DND-41 (cell line): ENCODE measurements at regions not wholly inside any gene's neighbourhood (a gene's known extent, or its start where the extent isn't known, plus 50 kb on each side); places are given as distances from the start of the nearest gene placed in this dataset.

Source experiments
- ATAC-seq: fragments of 200-7000 bp; cut with Tn5 transposase; 3 replicates; pipeline ENCODE4 v1.9.1; 2021; ENCODE audit warnings: low read depth; ENCODE audit not compliant: insufficient read depth
- DNase-seq: peaks from one replicate; pipeline ENCODE4 v3.0.0-alpha.2; 2020
- H2AFZ ChIP-seq: 2 replicates; pipeline ENCODE4 v1.6.0; 2012; ENCODE audit warnings: low read depth, low read length
- H3K27ac ChIP-seq: 2 replicates; pipeline ENCODE4 v1.5.1; 2012; ENCODE audit warnings: low read length, inconsistent platforms
- H3K27me3 ChIP-seq: fragments of 200-600 bp; sonication (generic); 2 replicates; pipeline ENCODE4 v1.6.0; 2012; ENCODE audit warnings: low read length, mild to moderate bottlenecking, inconsistent platforms; ENCODE audit not compliant: insufficient read depth, poor library complexity
- H3K36me3 ChIP-seq: 2 replicates; pipeline ENCODE4 v1.5.1; 2012; ENCODE audit warnings: low read length, inconsistent platforms; ENCODE audit not compliant: insufficient read depth
- H3K4me1 ChIP-seq: 2 replicates; pipeline ENCODE4 v1.5.1; 2012; ENCODE audit warnings: mild to moderate bottlenecking, low read length; ENCODE audit not compliant: insufficient read depth
- H3K4me2 ChIP-seq: 2 replicates; pipeline ENCODE4 v1.6.0; 2012; ENCODE audit warnings: mild to moderate bottlenecking, moderate library complexity, low read length, inconsistent platforms; ENCODE audit not compliant: insufficient read depth
- H3K4me3 ChIP-seq, 2 experiments: fragments of 200-600 bp in 1 of 2; shearing (Covaris generic) in 1 of 2; 2 replicates each; pipeline ENCODE4 v1.5.1; 2012 to 2016; ENCODE audit warnings: inconsistent platforms in 2 of 2, low read length in 2 of 2, mild to moderate bottlenecking in 2 of 2, low read depth in 1 of 2, moderate library complexity in 1 of 2
- H3K79me2 ChIP-seq: 2 replicates; pipeline ENCODE4 v1.6.0; 2012; ENCODE audit warnings: low read length, inconsistent platforms; ENCODE audit not compliant: insufficient read depth
- H3K9ac ChIP-seq: 2 replicates; pipeline ENCODE4 v1.6.0; 2012; ENCODE audit warnings: low read depth, mild to moderate bottlenecking, inconsistent platforms, low read length, moderate library complexity
- H3K9me3 ChIP-seq: 2 replicates; pipeline ENCODE4 v1.5.1; 2012; ENCODE audit warnings: low read length, moderate library complexity, mild to moderate bottlenecking, inconsistent platforms; ENCODE audit not compliant: insufficient read depth, severe bottlenecking
- H4K20me1 ChIP-seq: 2 replicates; pipeline ENCODE4 v1.6.0; 2012; ENCODE audit warnings: low read length; ENCODE audit not compliant: insufficient read depth
- EZH2 ChIP-seq: IDR thresholded peaks from 3 replicates; pipeline ENCODE4 v1.6.1; 2012; ENCODE audit warnings: borderline replicate concordance, low read depth, mild to moderate bottlenecking, moderate library complexity, low read length, inconsistent platforms; ENCODE audit not compliant: severe bottlenecking
- TF ChIP-seq, protein P1 (sequence below): IDR thresholded peaks from 2 replicates; pipeline ENCODE4 v1.5.1; 2012; ENCODE audit warnings: borderline replicate concordance, low read length, moderate library complexity, mild to moderate bottlenecking; ENCODE audit not compliant: poor library complexity, severe bottlenecking; ENCODE audit errors: extremely low read depth

DNA sequence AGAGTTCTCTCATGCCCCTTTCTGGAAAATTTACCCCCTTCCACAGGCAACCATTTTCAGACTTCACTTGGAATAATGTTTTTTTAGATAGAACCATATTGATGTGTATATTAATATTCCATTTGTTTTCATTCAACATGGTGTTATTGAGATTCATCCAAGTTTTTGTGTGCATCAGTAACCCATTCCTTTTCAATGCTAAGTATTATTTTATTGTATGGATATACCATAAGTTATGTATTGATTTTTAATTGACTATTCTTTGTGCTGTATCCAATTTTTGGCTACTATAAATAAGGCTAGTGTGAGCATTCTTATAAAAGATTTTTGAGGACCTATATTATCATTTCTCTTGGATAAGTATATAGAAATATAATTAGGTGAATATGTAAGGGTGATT, 1025.7 kb downstream of the GRM8 start:
- ATAC-seq = no peak

DNA sequence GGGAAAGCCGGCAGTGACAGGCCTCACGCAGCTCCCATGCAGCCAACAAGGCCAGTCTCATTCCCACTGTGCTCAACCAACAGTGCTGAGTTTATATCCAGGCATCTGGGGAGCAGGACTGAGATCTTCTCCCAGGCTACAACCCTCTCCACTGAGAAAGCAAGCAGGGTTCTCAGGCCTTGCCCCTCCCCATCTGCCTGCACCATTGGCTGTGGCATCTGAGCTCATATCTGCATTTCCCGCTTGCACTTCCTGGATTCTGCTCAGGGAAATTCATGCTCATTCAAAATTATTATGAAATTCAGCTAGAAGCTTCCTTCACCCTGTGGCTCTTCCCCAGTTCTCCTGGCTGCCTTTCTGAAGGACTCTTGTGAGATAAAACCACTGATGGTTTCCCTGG, 1029.0 kb downstream of the GRM8 start:
- no peak overlapping the region for H2AFZ ChIP-seq
- no peak overlapping the region for H3K9ac ChIP-seq

More for the DNA sequence above, 1025.7 kb downstream of the GRM8 start:
- Histone ChIP-seq H3K4me2 (no peak overlapping the region), H3K27ac (no peak overlapping the region), H3K4me1 (no peaks in the 10 kb centered on the region), H4K20me1 (no peaks in the 10 kb centered on the region), H3K9ac (no peak overlapping the region), H3K4me3 (no peak overlapping the region), H3K36me3 (no peaks in the 10 kb centered on the region), H2AFZ (no peak overlapping the region), H3K79me2 (no peaks in the 10 kb centered on the region), H3K27me3 (no peaks in the 10 kb centered on the region), H3K9me3 (no peaks in the 10 kb centered on the region)
- TF ChIP-seq EZH2 = no peak
- no peak for DNase-seq

DNA sequence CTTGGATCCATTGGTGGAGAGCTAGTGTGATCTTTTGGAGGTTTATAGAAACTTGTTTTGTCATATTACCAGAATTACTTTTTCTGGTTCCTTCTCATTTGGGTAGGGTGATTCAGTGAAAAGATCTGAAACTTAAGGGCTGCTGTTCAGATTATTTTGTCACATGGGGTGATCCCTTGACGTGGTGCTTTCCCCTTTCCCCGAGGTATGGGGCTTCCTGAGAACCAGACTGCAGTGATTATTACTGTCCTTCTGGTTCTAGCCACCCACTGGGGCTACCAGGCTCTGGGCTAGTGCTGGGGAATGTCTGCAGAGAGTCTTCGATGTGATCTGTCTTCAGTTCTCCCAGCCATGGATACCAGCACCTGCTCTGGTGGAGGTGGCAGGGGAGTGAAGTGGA, 1030.0 kb downstream of the GRM8 start:
- ATAC-seq = no peak
- no peak overlapping the region for H3K4me3 ChIP-seq
- no peaks in the 10 kb centered on the region for H3K79me2 ChIP-seq
- H3K27ac ChIP-seq = no peak overlapping the region
- H3K9ac ChIP-seq = no peak overlapping the region
- no peaks in the 10 kb centered on the region for H3K36me3 ChIP-seq
- H3K27me3 ChIP-seq = no peaks in the 10 kb centered on the region
- H4K20me1 ChIP-seq = no peaks in the 10 kb centered on the region
- TF ChIP-seq, protein P1, sequence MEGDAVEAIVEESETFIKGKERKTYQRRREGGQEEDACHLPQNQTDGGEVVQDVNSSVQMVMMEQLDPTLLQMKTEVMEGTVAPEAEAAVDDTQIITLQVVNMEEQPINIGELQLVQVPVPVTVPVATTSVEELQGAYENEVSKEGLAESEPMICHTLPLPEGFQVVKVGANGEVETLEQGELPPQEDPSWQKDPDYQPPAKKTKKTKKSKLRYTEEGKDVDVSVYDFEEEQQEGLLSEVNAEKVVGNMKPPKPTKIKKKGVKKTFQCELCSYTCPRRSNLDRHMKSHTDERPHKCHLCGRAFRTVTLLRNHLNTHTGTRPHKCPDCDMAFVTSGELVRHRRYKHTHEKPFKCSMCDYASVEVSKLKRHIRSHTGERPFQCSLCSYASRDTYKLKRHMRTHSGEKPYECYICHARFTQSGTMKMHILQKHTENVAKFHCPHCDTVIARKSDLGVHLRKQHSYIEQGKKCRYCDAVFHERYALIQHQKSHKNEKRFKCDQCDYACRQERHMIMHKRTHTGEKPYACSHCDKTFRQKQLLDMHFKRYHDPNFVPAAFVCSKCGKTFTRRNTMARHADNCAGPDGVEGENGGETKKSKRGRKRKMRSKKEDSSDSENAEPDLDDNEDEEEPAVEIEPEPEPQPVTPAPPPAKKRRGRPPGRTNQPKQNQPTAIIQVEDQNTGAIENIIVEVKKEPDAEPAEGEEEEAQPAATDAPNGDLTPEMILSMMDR = no peak
- no peak for TF ChIP-seq EZH2
- no peak overlapping the region for H2AFZ ChIP-seq
- DNase-seq = no peak
- H3K4me2 ChIP-seq = no peak overlapping the region
- H3K4me1 ChIP-seq = no peaks in the 10 kb centered on the region
- no peaks in the 10 kb centered on the region for H3K9me3 ChIP-seq

More for the DNA sequence above, 1029.0 kb downstream of the GRM8 start:
- DNase-seq (no peak), ATAC-seq (no peak)
- H4K20me1 ChIP-seq = no peaks in the 10 kb centered on the region
- no peaks in the 10 kb centered on the region for H3K9me3 ChIP-seq
- TF ChIP-seq, protein P1 = no peak
- TF ChIP-seq EZH2 = no peak
- H3K4me2 ChIP-seq = no peak overlapping the region
- no peak overlapping the region for H3K4me3 ChIP-seq
- H3K27ac ChIP-seq = no peak overlapping the region
- no peaks in the 10 kb centered on the region for H3K79me2 ChIP-seq
- H3K27me3 ChIP-seq = no peaks in the 10 kb centered on the region
- H3K36me3 ChIP-seq = no peaks in the 10 kb centered on the region
- H3K4me1 ChIP-seq = no peaks in the 10 kb centered on the region

DNA sequence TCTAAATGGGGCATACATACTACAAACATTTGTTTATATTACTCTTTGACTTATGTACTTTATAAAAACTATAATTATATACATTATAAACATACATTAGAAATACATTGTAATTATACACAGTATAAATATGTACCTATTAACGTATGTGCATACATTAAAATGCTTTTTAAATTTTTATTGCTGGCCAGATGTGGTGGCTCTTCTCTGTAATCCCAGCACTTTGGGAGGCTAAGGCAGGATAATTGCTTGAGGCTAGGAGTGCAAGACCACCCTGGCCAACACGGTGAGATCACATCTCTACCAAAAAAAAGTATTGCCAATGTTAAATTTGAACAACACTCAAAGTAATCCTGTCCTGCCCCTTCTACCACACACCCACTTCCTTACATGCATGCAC, 1037.0 kb downstream of the GRM8 start:
- no peak overlapping the region for H3K4me2 ChIP-seq
- no peak for ATAC-seq
- no peak for DNase-seq
- no peaks in the 10 kb centered on the region for H3K9me3 ChIP-seq
- no peaks in the 10 kb centered on the region for H4K20me1 ChIP-seq
- TF ChIP-seq, protein P1 = no peak
- no peak for TF ChIP-seq EZH2
- H3K4me1 ChIP-seq = no peaks in the 10 kb centered on the region
- no peaks in the 10 kb centered on the region for H3K79me2 ChIP-seq
- no peak overlapping the region for H3K4me3 ChIP-seq
- H3K27ac ChIP-seq = no peak overlapping the region
- no peaks in the 10 kb centered on the region for H3K36me3 ChIP-seq
- H3K27me3 ChIP-seq = no peaks in the 10 kb centered on the region
- no peak overlapping the region for H3K9ac ChIP-seq
- no peak overlapping the region for H2AFZ ChIP-seq
